ENCODE measurements at regions not wholly inside any gene's neighbourhood (a gene's known extent, or its start where the extent isn't known, plus 50 kb on each side); places are given as distances from the start of the nearest gene placed in this dataset.

DNA sequence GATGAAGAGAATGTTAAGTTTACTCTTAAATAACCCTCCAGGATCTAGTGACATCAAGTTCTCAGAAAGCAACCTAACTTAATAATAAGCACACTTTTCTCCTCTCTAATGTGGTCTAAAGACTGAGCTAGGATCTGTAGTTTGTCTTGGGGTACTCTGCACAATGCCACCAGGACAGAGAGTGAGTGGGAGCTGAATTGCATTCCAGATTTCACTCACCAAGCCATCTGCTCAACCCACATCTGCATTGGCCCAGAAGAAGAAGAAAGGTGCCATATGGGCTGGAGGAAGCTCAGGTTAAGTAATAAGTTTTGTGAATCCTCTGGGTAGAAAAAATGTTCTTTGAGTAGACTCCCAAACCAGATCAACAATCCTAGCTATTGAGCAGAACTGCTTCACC lies 384.6 kb downstream of the PPP3CA start:
- TF ChIP-seq ZXDB (tag by site-specific recombination; IDR thresholded peaks at IDR 0.05) (no peak), MEIS1 (CRISPR knock-in tag; IDR thresholded peaks at IDR 0.05; ENCODE audit: borderline replicate concordance) (no peak), ZNF157 (tag by site-specific recombination; IDR thresholded peaks at IDR 0.05) (no peak), ZNF658 (tag by site-specific recombination; IDR thresholded peaks at IDR 0.05) (no peak), ZBTB49 (tag by site-specific recombination; IDR thresholded peaks at IDR 0.05; ENCODE audit: low read depth) (no peak), ZEB2 (tag by site-specific recombination; IDR thresholded peaks at IDR 0.05) (no peak), ZNF292 (tag by site-specific recombination; IDR thresholded peaks at IDR 0.05; ENCODE audit: borderline replicate concordance, low read depth) (no peak), OVOL3 (tag by site-specific recombination; IDR thresholded peaks at IDR 0.05) (no peak), SP2 (tag by site-specific recombination; IDR thresholded peaks at IDR 0.05) (no peak), KLF7 (tag by site-specific recombination; IDR thresholded peaks at IDR 0.05; ENCODE audit: borderline replicate concordance) (no peak)
- TF ChIP-seq, protein P1, sequence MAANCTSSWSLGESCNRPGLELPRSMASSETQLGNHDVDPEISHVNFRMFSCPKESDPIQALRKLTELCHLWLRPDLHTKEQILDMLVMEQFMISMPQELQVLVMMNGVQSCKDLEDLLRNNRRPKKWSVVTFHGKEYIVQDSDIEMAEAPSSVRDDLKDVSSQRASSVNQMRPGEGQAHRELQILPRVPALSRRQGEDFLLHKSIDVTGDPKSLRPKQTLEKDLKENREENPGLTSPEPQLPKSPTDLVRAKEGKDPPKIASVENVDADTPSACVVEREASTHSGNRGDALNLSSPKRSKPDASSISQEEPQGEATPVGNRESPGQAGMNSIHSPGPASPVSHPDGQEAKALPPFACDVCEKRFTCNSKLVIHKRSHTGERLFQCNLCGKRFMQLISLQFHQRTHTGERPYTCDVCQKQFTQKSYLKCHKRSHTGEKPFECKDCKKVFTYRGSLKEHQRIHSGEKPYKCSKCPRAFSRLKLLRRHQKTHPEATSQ (tag by site-specific recombination; IDR thresholded peaks at IDR 0.05): no peak
- TF ChIP-seq, protein P2, sequence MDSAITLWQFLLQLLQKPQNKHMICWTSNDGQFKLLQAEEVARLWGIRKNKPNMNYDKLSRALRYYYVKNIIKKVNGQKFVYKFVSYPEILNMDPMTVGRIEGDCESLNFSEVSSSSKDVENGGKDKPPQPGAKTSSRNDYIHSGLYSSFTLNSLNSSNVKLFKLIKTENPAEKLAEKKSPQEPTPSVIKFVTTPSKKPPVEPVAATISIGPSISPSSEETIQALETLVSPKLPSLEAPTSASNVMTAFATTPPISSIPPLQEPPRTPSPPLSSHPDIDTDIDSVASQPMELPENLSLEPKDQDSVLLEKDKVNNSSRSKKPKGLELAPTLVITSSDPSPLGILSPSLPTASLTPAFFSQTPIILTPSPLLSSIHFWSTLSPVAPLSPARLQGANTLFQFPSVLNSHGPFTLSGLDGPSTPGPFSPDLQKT (IDR thresholded peaks at IDR 0.05; ENCODE audit: borderline replicate concordance, low read depth, low read length): no peak
- TF ChIP-seq, protein P3, sequence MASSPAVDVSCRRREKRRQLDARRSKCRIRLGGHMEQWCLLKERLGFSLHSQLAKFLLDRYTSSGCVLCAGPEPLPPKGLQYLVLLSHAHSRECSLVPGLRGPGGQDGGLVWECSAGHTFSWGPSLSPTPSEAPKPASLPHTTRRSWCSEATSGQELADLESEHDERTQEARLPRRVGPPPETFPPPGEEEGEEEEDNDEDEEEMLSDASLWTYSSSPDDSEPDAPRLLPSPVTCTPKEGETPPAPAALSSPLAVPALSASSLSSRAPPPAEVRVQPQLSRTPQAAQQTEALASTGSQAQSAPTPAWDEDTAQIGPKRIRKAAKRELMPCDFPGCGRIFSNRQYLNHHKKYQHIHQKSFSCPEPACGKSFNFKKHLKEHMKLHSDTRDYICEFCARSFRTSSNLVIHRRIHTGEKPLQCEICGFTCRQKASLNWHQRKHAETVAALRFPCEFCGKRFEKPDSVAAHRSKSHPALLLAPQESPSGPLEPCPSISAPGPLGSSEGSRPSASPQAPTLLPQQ (tag by site-specific recombination; IDR thresholded peaks at IDR 0.05): no peak
- H3K36me3 ChIP-seq (ENCODE audit: control insufficient read depth in 2 of 2, insufficient read depth in 1 of 2, low read length in 2 of 2): no peaks in the 10 kb centered on the region
- no peaks in the 10 kb centered on the region for H3K9me3 ChIP-seq (ENCODE audit: control insufficient read depth, insufficient read depth, low read depth, low read length)
- POLR2A ChIA-PET: no interaction called here
- H3K4me3 ChIP-seq (ENCODE audit: low read depth, low read length): no peak overlapping the region
- CTCF ChIA-PET: no interaction called here
- H3K27ac ChIP-seq (ENCODE audit: extremely low read depth, low read depth, low read length): no peak overlapping the region
- no peaks in the 10 kb centered on the region for H3K4me1 ChIP-seq (ENCODE audit: control insufficient read depth, insufficient read depth, low read length)

GRCh38 chr4:100960232-100960631 lies 387.1 kb downstream of the PPP3CA start:
- Histone ChIP-seq H3K27ac (ENCODE audit: extremely low read depth, low read depth, low read length) (no peak overlapping the region), H3K4me1 (ENCODE audit: control insufficient read depth, insufficient read depth, low read length) (no peaks in the 10 kb centered on the region), H3K4me3 (ENCODE audit: low read depth, low read length) (no peak overlapping the region), H3K9me3 (ENCODE audit: control insufficient read depth, insufficient read depth, low read depth, low read length) (no peaks in the 10 kb centered on the region), H3K36me3 (ENCODE audit: control insufficient read depth in 2 of 2, insufficient read depth in 1 of 2, low read length in 2 of 2) (no peaks in the 10 kb centered on the region)
- POLR2A ChIA-PET: no interaction called here
- CTCF ChIA-PET: no interaction called here
- TF ChIP-seq, protein P4, sequence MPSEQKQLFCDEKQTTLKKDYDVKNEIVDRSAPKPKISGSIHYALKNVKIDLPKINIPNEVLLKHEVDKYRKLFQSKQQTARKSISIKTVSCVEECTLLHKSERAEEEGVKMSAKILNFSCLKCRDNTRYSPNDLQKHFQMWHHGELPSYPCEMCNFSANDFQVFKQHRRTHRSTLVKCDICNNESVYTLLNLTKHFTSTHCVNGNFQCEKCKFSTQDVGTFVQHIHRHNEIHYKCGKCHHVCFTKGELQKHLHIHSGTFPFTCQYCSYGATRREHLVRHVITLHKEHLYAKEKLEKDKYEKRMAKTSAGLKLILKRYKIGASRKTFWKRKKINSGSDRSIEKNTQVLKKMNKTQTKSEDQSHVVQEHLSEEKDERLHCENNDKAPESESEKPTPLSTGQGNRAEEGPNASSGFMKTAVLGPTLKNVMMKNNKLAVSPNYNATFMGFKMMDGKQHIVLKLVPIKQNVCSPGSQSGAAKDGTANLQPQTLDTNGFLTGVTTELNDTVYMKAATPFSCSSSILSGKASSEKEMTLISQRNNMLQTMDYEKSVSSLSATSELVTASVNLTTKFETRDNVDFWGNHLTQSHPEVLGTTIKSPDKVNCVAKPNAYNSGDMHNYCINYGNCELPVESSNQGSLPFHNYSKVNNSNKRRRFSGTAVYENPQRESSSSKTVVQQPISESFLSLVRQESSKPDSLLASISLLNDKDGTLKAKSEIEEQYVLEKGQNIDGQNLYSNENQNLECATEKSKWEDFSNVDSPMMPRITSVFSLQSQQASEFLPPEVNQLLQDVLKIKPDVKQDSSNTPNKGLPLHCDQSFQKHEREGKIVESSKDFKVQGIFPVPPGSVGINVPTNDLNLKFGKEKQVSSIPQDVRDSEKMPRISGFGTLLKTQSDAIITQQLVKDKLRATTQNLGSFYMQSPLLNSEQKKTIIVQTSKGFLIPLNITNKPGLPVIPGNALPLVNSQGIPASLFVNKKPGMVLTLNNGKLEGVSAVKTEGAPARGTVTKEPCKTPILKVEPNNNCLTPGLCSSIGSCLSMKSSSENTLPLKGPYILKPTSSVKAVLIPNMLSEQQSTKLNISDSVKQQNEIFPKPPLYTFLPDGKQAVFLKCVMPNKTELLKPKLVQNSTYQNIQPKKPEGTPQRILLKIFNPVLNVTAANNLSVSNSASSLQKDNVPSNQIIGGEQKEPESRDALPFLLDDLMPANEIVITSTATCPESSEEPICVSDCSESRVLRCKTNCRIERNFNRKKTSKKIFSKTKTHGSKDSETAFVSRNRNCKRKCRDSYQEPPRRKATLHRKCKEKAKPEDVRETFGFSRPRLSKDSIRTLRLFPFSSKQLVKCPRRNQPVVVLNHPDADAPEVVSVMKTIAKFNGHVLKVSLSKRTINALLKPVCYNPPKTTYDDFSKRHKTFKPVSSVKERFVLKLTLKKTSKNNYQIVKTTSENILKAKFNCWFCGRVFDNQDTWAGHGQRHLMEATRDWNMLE (tag by site-specific recombination; conservative IDR thresholded peaks at IDR 0.05; ENCODE audit: low read depth): no peak
- TF ChIP-seq ZNF600 (tag by site-specific recombination; IDR thresholded peaks at IDR 0.05) (no peak), ZNF132 (tag by site-specific recombination; IDR thresholded peaks at IDR 0.05; ENCODE audit: borderline replicate concordance) (no peak), ZNF184 (tag by site-specific recombination; IDR thresholded peaks at IDR 0.05) (no peak), ZNF366 (tag by site-specific recombination; conservative IDR thresholded peaks at IDR 0.05) (no peak), HOXC10 (CRISPR knock-in tag; IDR thresholded peaks at IDR 0.05) (no peak), ZNF704 (tag by site-specific recombination; IDR thresholded peaks at IDR 0.05) (no peak), TCF7L2 (IDR thresholded peaks at IDR 0.05; ENCODE audit: borderline replicate concordance, low read depth, low read length) (no peak), ZNF558 (tag by site-specific recombination; IDR thresholded peaks at IDR 0.05) (no peak), ZNF155 (tag by site-specific recombination; IDR thresholded peaks at IDR 0.05) (no peak), SALL2 (tag by site-specific recombination; IDR thresholded peaks at IDR 0.05; ENCODE audit: borderline replicate concordance) (no peak)

All from HEK293 (cell line).